Skeletal muscle satellite cell (primary cell): ENCODE measurements at regions not wholly inside any gene's neighbourhood (a gene's known extent, or its start where the extent isn't known, plus 50 kb on each side); places are given as distances from the start of the nearest gene placed in this dataset.
"Not testable (repeated sequence)": the region's sequence is repeated elsewhere in the genome, so short reads cannot be mapped to it uniquely, and the experiment has no call there.

ENCODE experiments used
- H3K27me3 ChIP-seq: 2 replicates; pipeline ENCODE4 v1.7.0; 2013; ENCODE audit warnings: low read length; ENCODE audit not compliant: control insufficient read depth, insufficient read depth
- H3K36me3 ChIP-seq: 2 replicates; pipeline ENCODE4 v1.7.0; 2013; ENCODE audit warnings: mild to moderate bottlenecking, control low read depth, low read length; ENCODE audit not compliant: insufficient read depth
- H3K4me1 ChIP-seq: 2 replicates; pipeline ENCODE4 v1.7.0; 2013; ENCODE audit warnings: low read length; ENCODE audit not compliant: control insufficient read depth, insufficient read depth
- H3K4me2 ChIP-seq: 2 replicates; pipeline ENCODE4 v1.7.0; 2013; ENCODE audit warnings: mild to moderate bottlenecking, low read length
- H3K4me3 ChIP-seq: 2 replicates; pipeline ENCODE4 v1.7.0; 2013; ENCODE audit warnings: low read length
- H3K9ac ChIP-seq: 2 replicates; pipeline ENCODE4 v1.7.0; 2013; ENCODE audit warnings: mild to moderate bottlenecking, low read depth, low read length, moderate library complexity
- H3K9me3 ChIP-seq: replicated peaks from 2 replicates; pipeline ENCODE4 v1.7.0; 2013; ENCODE audit warnings: mild to moderate bottlenecking, control low read depth, low read length

- H3K27me3 ChIP-seq: no peaks in the 10 kb centered on the region
- H3K4me3 ChIP-seq: no peak overlapping the region
- H3K9me3 ChIP-seq: no peaks in the 10 kb centered on the region
- peaks cover 6% of the 10 kb centered on the region for H3K4me1 ChIP-seq
- no peaks in the 10 kb centered on the region for H3K36me3 ChIP-seq
- no peak overlapping the region for H3K9ac ChIP-seq
- no peak overlapping the region for H3K4me2 ChIP-seq
Measured at GRCh38 chr2:742221-742620, 65.0 kb upstream of the TMEM18 start.

GRCh38 chr2:741195-741496 is 63.9 kb upstream of the TMEM18 start:
- Histone ChIP-seq H3K36me3 (no peaks in the 10 kb centered on the region), H3K4me2 (peak overlapping the region; percentile 97), H3K4me3 (no peak overlapping the region), H3K9ac (no peak overlapping the region), H3K27me3 (no peaks in the 10 kb centered on the region), H3K4me1 (peaks cover 6% of the 10 kb centered on the region), H3K9me3 (no peaks in the 10 kb centered on the region)

GRCh38 chr2:740322-741194 is 63.4 kb upstream of the TMEM18 start:
- H3K4me2 ChIP-seq: peak overlapping the region; percentile 97
- not testable (repeated sequence) for H3K27me3 ChIP-seq, H3K4me1 ChIP-seq, H3K36me3 ChIP-seq, H3K9ac ChIP-seq, H3K9me3 ChIP-seq
- peak overlapping the region; percentile 72 for H3K4me3 ChIP-seq

- H3K4me1 ChIP-seq, H3K27me3 ChIP-seq, H3K36me3 ChIP-seq, H3K9ac ChIP-seq, H3K9me3 ChIP-seq: not testable (repeated sequence)
- H3K4me2 ChIP-seq: peak overlapping the region; percentile 97
- H3K4me3 ChIP-seq: peak overlapping the region; percentile 72
Measured at GRCh38 chr2:739864-740321, 62.7 kb upstream of the TMEM18 start.

GRCh38 chr2:736939-737338 is 59.7 kb upstream of the TMEM18 start:
- no peak overlapping the region for H3K4me3 ChIP-seq
- no peaks in the 10 kb centered on the region for H3K36me3 ChIP-seq
- peaks cover 6% of the 10 kb centered on the region for H3K4me1 ChIP-seq
- H3K27me3 ChIP-seq: no peaks in the 10 kb centered on the region
- no peak overlapping the region for H3K9ac ChIP-seq
- H3K4me2 ChIP-seq: no peak overlapping the region
- H3K9me3 ChIP-seq: no peaks in the 10 kb centered on the region

- Histone ChIP-seq H3K36me3 (no peaks in the 10 kb centered on the region), H3K9ac (no peak overlapping the region), H3K4me1 (peaks cover 6% of the 10 kb centered on the region), H3K4me3 (no peak overlapping the region), H3K27me3 (no peaks in the 10 kb centered on the region), H3K9me3 (no peaks in the 10 kb centered on the region), H3K4me2 (no peak overlapping the region)
Measured at GRCh38 chr2:735670-736218, 58.5 kb upstream of the TMEM18 start.

- Histone ChIP-seq H3K4me1 (no peaks in the 10 kb centered on the region), H3K27me3 (no peaks in the 10 kb centered on the region), H3K36me3 (no peaks in the 10 kb centered on the region), H3K4me3 (no peak overlapping the region), H3K9me3 (no peaks in the 10 kb centered on the region), H3K9ac (no peak overlapping the region), H3K4me2 (no peak overlapping the region)
Measured at GRCh38 chr2:734496-734895, 57.3 kb upstream of the TMEM18 start.

- Histone ChIP-seq H3K4me2 (no peak overlapping the region), H3K9me3 (no peaks in the 10 kb centered on the region), H3K4me1 (no peaks in the 10 kb centered on the region), H3K27me3 (no peaks in the 10 kb centered on the region), H3K36me3 (no peaks in the 10 kb centered on the region), H3K4me3 (no peak overlapping the region), H3K9ac (no peak overlapping the region)
Measured at GRCh38 chr2:733495-733894, 56.3 kb upstream of the TMEM18 start.

- Histone ChIP-seq H3K27me3 (no peaks in the 10 kb centered on the region), H3K36me3 (no peaks in the 10 kb centered on the region), H3K9me3 (no peaks in the 10 kb centered on the region), H3K9ac (no peak overlapping the region), H3K4me1 (no peaks in the 10 kb centered on the region), H3K4me2 (no peak overlapping the region), H3K4me3 (no peak overlapping the region)
Measured at GRCh38 chr2:733001-733400, 55.8 kb upstream of the TMEM18 start.

GRCh38 chr2:731711-732110 is 54.5 kb upstream of the TMEM18 start:
- Histone ChIP-seq H3K9ac (no peak overlapping the region), H3K4me1 (no peaks in the 10 kb centered on the region), H3K27me3 (no peaks in the 10 kb centered on the region), H3K9me3 (no peaks in the 10 kb centered on the region), H3K36me3 (no peaks in the 10 kb centered on the region), H3K4me3 (no peak overlapping the region), H3K4me2 (no peak overlapping the region)

GRCh38 chr2:729376-729861 is 52.2 kb upstream of the TMEM18 start:
- H3K9ac ChIP-seq: no peak overlapping the region
- H3K27me3 ChIP-seq: no peaks in the 10 kb centered on the region
- H3K4me1 ChIP-seq: no peaks in the 10 kb centered on the region
- no peaks in the 10 kb centered on the region for H3K9me3 ChIP-seq
- H3K36me3 ChIP-seq: no peaks in the 10 kb centered on the region
- no peak overlapping the region for H3K4me2 ChIP-seq
- H3K4me3 ChIP-seq: no peak overlapping the region

GRCh38 chr2:728165-728564 is 51.0 kb upstream of the TMEM18 start:
- Histone ChIP-seq H3K4me1 (no peaks in the 10 kb centered on the region), H3K9me3 (no peaks in the 10 kb centered on the region), H3K9ac (no peak overlapping the region), H3K4me3 (no peak overlapping the region), H3K27me3 (no peaks in the 10 kb centered on the region), H3K4me2 (no peak overlapping the region), H3K36me3 (no peaks in the 10 kb centered on the region)
